HEK293 (cell line): ENCODE measurements at regions not wholly inside any gene's neighbourhood (a gene's known extent, or its start where the extent isn't known, plus 50 kb on each side); places are given as distances from the start of the nearest gene placed in this dataset.

Source experiments
- BCL11A ChIP-seq: fragments of 450-650 bp; formaldehyde crosslinking; IDR thresholded peaks from 2 replicates; pipeline ENCODE4 v1.5.1; 2016; ENCODE audit warnings: low read depth, missing biosample characterization, missing genetic modification characterization
- SP2 ChIP-seq: fragments of 450-650 bp; formaldehyde crosslinking; IDR thresholded peaks from 2 replicates; pipeline ENCODE4 v1.5.1; 2016; ENCODE audit warnings: missing biosample characterization, missing genetic modification characterization
- ZIC2 ChIP-seq: fragments of 450-650 bp; formaldehyde crosslinking; IDR thresholded peaks from 2 replicates; pipeline ENCODE4 v1.5.1; 2016; ENCODE audit warnings: missing biosample characterization, missing genetic modification characterization
- ZNF140 ChIP-seq: fragments of 450-650 bp; formaldehyde crosslinking; IDR thresholded peaks from 2 replicates; pipeline ENCODE4 v1.5.1; 2016; ENCODE audit warnings: missing biosample characterization, missing genetic modification characterization
- ZNF16 ChIP-seq: fragments of 450-650 bp; formaldehyde crosslinking; IDR thresholded peaks from 2 replicates; pipeline ENCODE4 v1.5.1; 2016; ENCODE audit warnings: low read depth, missing biosample characterization, missing genetic modification characterization
- ZNF843 ChIP-seq: fragments of 450-650 bp; formaldehyde crosslinking; IDR thresholded peaks from 2 replicates; pipeline ENCODE4 v1.5.1; 2016; ENCODE audit warnings: missing biosample characterization, missing genetic modification characterization
- TF ChIP-seq, protein P1 (sequence below): fragments of 450-650 bp; formaldehyde crosslinking; IDR thresholded peaks from 2 replicates; pipeline ENCODE4 v1.5.1; 2016; ENCODE audit warnings: missing biosample characterization, missing genetic modification characterization
- TF ChIP-seq, protein P2 (sequence below): IDR thresholded peaks from 2 replicates; pipeline ENCODE4 v1.6.1; 2011; ENCODE audit warnings: mild to moderate bottlenecking, low read depth, low read length, borderline replicate concordance

DNA sequence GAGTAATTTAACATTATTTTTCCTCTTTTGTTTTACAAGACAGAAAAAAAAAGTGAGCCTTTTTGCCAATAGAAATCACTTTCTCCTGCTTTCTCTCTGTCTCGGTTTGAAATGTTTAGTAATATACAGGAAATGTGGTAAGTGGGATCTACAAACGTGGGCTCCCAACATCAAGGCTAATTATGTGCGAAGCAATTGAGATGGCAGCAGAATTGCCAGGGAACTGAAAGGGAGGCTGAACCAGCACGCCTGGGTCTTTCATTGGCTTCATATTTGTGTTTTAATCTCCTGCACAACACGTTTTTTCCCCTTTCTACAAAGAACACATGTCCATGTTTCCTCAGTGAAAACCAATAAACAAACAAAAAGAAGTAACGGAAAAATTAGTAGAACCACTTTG is 743.9 kb upstream of the SOX9 start:
- TF ChIP-seq ZNF843 (no peak), ZNF16 (tag by site-specific recombination) (no peak), SP2 (tag by site-specific recombination) (no peak), ZNF140 (no peak), ZIC2 (tag by site-specific recombination) (no peak), BCL11A (tag by site-specific recombination) (no peak)
- TF ChIP-seq, protein P1, sequence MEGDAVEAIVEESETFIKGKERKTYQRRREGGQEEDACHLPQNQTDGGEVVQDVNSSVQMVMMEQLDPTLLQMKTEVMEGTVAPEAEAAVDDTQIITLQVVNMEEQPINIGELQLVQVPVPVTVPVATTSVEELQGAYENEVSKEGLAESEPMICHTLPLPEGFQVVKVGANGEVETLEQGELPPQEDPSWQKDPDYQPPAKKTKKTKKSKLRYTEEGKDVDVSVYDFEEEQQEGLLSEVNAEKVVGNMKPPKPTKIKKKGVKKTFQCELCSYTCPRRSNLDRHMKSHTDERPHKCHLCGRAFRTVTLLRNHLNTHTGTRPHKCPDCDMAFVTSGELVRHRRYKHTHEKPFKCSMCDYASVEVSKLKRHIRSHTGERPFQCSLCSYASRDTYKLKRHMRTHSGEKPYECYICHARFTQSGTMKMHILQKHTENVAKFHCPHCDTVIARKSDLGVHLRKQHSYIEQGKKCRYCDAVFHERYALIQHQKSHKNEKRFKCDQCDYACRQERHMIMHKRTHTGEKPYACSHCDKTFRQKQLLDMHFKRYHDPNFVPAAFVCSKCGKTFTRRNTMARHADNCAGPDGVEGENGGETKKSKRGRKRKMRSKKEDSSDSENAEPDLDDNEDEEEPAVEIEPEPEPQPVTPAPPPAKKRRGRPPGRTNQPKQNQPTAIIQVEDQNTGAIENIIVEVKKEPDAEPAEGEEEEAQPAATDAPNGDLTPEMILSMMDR (tag by site-specific recombination) = no peak
- TF ChIP-seq, protein P2, sequence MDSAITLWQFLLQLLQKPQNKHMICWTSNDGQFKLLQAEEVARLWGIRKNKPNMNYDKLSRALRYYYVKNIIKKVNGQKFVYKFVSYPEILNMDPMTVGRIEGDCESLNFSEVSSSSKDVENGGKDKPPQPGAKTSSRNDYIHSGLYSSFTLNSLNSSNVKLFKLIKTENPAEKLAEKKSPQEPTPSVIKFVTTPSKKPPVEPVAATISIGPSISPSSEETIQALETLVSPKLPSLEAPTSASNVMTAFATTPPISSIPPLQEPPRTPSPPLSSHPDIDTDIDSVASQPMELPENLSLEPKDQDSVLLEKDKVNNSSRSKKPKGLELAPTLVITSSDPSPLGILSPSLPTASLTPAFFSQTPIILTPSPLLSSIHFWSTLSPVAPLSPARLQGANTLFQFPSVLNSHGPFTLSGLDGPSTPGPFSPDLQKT = no peak
